ENCODE measurements at regions not wholly inside any gene's neighbourhood (a gene's known extent, or its start where the extent isn't known, plus 50 kb on each side); places are given as distances from the start of the nearest gene placed in this dataset.

DNA sequence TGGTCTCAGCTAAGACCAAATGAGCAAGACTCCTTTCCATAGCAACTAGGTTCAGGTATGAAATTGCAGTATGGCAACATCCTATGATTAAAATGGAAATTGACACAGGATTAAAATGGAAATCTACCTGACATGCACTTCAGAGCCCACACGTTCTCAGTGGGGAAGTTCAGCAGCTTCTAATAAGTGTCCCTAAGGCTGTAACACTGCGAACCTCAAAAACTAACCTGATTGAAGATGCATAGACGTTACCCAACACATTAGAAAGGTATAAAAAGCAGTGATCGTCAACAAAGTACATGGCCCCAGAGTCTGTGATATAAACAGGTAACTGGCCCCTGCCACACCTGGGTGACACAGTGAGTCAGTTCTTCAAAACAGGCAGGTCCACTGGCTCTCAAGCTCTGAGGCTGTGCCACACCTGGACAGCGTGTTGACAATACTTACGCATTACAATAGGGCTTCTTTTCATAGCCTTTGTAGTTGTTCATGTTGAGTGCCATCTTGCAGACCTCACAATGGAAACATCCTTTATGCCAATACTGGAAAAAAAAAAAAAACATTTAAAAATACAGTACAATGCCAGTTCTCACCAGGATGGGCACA is 274.9 kb upstream of the NEBL start:
- DNase-seq (ENCODE audit: low read depth) = no peak

- no peak for DNase-seq (ENCODE audit: low read depth)
Observed at GRCh38 chr10:21171197-21171935, 274.3 kb upstream of the NEBL start.

- no peak for DNase-seq (ENCODE audit: low read depth)
Observed at GRCh38 chr10:21170216-21170615, 273.1 kb upstream of the NEBL start.

- DNase-seq (ENCODE audit: low read depth) = no peak
Observed at GRCh38 chr10:21169271-21169670, 272.2 kb upstream of the NEBL start.

DNA sequence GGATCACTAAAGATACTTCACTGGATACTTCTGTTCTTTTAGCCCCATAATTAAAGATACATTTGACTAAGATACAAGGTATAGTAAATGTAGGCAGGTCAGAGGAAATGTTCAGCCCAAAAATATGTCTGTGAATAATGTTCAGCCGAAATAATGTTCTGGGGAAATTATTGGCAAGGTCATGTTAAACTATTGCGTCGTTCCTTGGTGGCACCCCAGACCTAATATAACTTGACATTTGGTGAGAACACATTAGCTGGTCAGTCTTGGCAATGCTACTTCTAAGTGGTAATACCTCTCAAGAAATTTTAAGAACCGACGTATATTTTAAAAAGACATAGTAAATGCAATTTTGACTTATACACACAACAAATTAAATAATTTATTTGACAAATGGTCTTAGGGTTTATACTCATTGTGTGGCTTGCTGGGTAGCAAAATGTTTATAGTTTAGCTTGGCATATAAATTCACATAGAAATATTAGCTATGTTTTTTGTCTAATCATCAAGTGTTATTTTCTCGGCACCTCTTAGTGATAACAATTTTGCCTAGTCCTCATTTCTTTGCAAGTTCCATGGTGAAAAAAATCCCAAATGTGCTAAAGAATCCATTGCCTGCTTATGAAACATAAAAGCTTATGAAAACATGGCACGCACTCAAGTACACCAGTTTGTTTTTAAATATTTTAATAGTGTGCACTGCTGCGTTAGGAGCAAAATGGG is 270.3 kb upstream of the NEBL start:
- no peak for DNase-seq (ENCODE audit: low read depth)

- DNase-seq (ENCODE audit: low read depth) = no peak
Observed at GRCh38 chr10:21166557-21167287, 269.6 kb upstream of the NEBL start.

DNA sequence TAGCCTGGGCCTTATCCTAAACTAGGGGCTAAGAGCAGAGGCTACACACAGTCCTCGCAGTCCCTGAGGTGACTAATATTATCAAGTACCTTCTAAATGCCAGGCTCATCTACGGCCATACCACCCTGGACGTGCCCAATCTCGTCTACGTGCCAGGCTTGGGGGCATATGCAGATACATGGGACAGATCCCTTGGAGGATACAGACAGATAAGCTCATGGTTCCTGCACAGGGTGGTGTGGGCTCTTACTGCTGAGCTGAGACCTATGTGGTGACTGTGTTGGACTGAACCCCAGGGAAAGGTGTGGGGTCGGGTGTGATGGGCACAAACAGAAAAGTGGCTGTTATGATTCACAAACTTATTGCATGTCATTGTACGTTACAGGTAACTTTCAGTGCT is 268.4 kb upstream of the NEBL start:
- DNase-seq (ENCODE audit: low read depth) = no peak

DNA sequence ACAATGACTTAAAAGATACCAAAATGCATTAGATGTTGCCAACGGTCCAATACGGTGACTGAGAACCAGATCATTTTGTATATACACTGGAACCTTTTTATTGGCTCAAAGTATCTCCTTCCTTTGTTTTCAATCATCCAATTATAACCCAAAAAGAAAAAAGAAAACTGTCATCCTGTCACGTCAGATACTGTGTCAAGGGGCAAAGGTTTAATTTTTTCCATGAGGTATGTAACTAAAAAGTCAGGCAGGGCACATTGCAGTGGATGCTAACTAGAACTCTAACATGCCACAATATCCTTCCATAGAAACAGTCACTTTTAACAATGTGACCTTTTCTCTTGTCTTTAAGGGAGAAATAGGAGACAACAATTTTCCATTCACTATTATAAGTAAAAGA is 267.6 kb upstream of the NEBL start:
- DNase-seq (ENCODE audit: low read depth) = no peak

DNA sequence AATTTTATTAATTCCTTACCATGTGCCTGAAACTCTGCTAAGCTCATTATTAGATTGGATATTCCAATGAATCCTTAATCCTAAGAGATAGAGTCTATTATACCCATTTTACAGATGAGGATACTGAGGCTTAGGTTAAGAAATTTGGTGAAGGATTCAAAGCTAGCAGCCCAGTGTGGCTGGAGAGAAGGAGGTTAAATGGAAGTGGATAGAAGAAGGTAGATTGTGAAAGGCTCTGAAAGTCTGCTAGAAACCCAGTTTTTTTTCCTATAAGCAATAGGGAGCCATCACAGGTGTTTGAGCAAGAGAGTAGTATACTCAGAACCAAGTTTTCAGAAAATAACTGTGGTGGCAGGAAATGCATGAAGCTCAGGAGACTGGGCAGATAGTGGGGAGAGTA is 265.8 kb upstream of the NEBL start:
- no peak for DNase-seq (ENCODE audit: low read depth)

DNA sequence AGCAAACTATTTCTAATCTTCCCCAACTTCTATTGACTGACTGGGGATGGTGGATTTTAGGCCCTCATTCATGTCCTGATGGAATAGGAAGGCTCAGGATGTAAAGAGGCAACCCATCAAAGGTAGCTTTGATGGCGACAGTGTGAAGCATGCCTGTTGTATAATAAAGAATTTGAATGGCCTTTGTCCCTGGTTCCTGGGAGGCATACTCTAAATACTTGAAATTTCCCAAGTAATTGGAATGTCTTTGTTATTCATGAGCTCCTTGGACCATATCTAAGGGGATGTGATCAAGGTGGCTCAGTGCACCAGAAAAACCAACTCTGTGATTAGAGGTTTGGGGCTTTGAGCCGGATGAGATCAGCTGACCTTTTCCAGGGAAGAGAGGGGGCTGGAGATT is 264.5 kb upstream of the NEBL start:
- no peak for DNase-seq (ENCODE audit: low read depth)

- DNase-seq (ENCODE audit: low read depth) = no peak
Observed at GRCh38 chr10:21161090-21161625, 264.0 kb upstream of the NEBL start.

- DNase-seq (ENCODE audit: low read depth) = no peak
Observed at GRCh38 chr10:21160116-21160515, 263.0 kb upstream of the NEBL start.

GRCh38 chr10:21159669-21160068 is 262.6 kb upstream of the NEBL start:
- DNase-seq (ENCODE audit: low read depth) = no peak

DNA sequence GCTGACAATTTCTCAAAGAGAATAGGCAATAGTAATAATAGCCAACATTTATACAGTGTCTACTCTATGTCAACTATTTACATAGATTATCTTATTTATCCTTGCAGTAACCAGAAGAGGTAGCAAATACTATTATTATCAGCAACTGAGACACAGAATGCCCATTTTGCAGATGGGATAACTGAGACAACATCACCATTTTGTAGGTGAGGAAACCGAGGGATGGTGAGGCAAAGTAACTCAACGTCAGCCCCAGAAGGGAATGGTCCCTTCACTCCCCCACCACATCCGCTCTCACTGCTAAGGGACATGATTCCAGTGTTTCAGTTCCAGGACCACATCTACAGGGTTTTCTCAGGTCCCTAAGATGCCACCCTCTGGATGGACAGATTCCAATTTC is 261.2 kb upstream of the NEBL start:
- no peak for DNase-seq (ENCODE audit: low read depth)

DNA sequence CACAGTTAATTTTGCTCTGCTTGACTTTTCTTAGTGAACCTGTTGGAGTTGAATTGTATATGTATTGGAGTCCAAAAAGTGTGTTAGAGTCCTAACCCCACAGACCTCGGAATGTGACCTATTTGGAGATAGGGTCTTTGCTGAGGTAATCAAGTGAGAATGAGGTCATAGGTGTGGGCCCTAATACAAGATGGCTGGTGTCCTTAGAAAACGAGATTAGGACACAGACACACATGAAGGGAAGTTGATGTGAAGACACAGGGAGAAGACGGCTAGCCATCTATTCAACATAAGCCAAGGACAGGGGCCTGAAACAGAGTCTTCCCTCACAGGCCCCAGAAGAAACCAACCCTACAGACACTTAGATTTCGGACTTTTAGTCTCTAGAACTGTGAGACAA is 260.6 kb upstream of the NEBL start:
- DNase-seq (ENCODE audit: low read depth) = no peak

DNA sequence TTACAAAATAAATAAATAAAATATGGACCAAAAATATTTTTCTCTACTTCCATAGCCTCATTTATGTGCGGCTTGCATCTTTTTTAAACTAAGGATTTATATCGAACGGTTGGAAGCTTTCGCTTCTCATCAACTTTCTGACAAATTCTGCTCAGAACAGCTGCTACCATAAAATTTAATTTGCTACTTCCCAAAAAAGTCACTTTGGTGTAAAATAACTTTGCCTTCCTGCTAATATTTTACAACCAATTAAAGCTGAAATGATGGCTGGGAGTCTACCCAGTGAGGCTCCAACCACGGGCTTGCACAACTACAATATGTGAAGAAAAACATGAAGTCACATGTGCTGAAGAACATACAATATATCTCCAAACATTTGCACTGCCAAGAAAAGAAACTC is 253.1 kb upstream of the NEBL start:
- DNase-seq (ENCODE audit: low read depth) = no peak

GRCh38 chr10:21146436-21146789 is 249.3 kb upstream of the NEBL start:
- no peak for DNase-seq (ENCODE audit: low read depth)

DNA sequence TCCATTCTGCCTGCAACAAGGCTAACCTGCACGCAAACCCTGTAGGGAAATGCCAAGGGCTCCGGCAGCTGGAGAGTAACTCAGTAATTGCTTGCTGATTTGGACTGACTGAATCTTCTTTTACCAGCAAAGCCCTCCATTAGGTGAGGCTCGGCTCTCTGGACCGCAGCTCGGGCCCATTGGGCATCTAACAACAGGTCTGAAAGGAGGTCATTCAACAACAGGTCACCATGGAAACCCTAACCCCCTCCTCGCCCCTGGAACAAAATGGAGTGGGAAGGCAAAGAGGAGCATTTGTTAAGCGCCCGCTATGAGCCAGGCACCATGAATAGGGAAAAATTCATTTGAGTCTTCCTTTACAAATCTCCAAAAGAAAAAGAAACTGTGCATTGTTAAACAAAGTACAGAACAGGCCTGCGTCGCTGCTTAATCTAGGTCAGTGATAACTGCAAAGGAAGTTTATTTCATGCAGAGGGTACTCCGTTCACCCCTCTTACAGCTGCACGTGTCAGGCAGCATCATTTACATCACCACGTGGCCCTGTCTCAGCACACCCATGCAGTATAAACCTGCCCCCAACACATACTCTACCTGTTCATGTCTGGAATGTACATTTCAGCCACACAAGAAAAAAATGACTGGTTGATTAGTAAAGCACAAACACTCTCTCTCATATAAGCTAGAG is 248.8 kb upstream of the NEBL start:
- no peak for DNase-seq (ENCODE audit: low read depth)

DNA sequence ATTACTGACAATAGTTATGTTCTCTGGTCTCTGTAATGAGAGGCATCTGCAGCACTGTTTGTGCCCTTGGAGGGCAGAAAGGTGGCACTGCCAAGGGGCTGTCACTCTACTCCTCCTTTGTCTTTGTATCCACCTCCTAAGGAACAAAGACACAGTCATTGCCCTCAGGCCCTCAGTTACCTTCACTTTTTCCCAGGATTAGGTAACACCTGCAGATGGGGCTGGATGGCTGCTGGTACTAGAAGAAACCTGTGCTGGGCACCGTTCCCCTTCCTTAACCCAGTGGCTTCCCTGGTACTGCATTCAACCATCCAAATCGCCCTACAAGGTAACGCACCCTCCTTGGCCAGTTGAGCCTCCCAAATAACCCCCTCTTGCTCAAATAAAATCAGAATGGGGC is 246.9 kb upstream of the NEBL start:
- DNase-seq (ENCODE audit: low read depth) = no peak

DNA sequence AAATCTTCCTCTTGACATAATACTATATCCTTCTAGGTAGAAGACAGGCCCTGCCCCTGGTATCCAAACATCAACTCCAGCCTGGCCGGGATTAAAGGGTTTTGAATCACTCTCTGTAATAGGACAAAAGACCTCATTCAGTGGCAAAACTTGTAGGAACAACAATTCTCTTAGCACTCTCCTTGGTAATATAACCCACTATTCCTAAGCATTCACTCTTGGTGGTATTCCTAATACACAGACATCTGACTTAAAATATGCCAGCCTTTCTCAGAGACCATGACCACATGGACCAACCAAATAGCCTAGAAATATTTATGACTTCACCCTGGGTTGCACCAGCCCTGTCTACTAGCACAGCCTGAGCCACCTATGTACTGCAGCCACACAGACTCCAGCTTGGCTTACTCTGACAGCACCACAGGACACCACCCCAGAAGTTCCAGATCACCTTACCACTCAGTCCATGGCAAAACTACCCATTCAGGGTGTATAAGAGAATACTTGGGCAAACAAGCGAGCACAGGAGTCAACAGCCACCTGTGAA is 244.9 kb upstream of the NEBL start:
- DNase-seq (ENCODE audit: low read depth) = no peak

- DNase-seq (ENCODE audit: low read depth) = no peak
Observed at GRCh38 chr10:21138769-21139340, 241.7 kb upstream of the NEBL start.

Data from stimulated activated CD8-positive, alpha-beta memory T cell treated with anti-CD3 and anti-CD28 coated beads, Interleukin-12 subunit alpha, Interleukin-12 subunit beta, amount 100 ng/mL, for 1 hour (primary cell).